Transverse colon (tissue), 4 donors: ENCODE measurements at regions not wholly inside any gene's neighbourhood (a gene's known extent, or its start where the extent isn't known, plus 50 kb on each side); places are given as distances from the start of the nearest gene placed in this dataset.
"Not testable (repeated sequence)": the region's sequence is repeated elsewhere in the genome, so short reads cannot be mapped to it uniquely, and the experiment has no call there.

ENCODE experiments used
- DNase-seq: peaks from one replicate; pipeline ENCODE4 v3.0.0-alpha.2; 2019
- H3K27ac ChIP-seq, 4 donors: fragments of 200-600 bp; sonication (generic); 2 replicates each; pipeline ENCODE4 v1.5.1; 2016 to 2018; ENCODE audit warnings: inconsistent platforms in 4 of 4
- H3K27me3 ChIP-seq: fragments of 200-600 bp; sonication (generic); 2 replicates; pipeline ENCODE4 v1.5.1; 2017; ENCODE audit warnings: inconsistent platforms
- H3K36me3 ChIP-seq, 4 donors: fragments of 200-600 bp; sonication (generic); 2 replicates each; pipeline ENCODE4 v1.5.1; 2017 to 2019; ENCODE audit warnings: inconsistent platforms in 4 of 4
- H3K4me1 ChIP-seq, 4 donors: fragments of 200-600 bp; sonication (generic); 2 replicates each; pipeline ENCODE4 v1.5.1; 2017 to 2020; ENCODE audit warnings: inconsistent platforms in 4 of 4
- H3K4me3 ChIP-seq, 4 donors: fragments of 200-600 bp; sonication (generic); 1 replicate in 1 of 4; 2 replicates in 3 of 4; pipeline versions ENCODE4 v1.5.1 to v1.6.1; 2017 to 2019; ENCODE audit warnings: inconsistent platforms in 4 of 4
- H3K9me3 ChIP-seq, 2 donors: fragments of 200-600 bp; sonication (generic); 2 replicates each; pipeline ENCODE4 v1.5.1; 2017 to 2019; ENCODE audit warnings: inconsistent platforms in 2 of 2
- CTCF ChIP-seq, 5 experiments: fragments of 200-600 bp in 3 of 5; fragments of 450-650 bp in 2 of 5; sonication (generic) in 3 of 5; IDR thresholded peaks; 1 replicate in 2 of 5; 2 replicates in 3 of 5; pipeline ENCODE4 v1.5.1; 2016 to 2017; ENCODE audit warnings: antibody characterized with exemption in 5 of 5, inconsistent platforms in 3 of 5, mild to moderate bottlenecking in 2 of 5, moderate library complexity in 1 of 5
- EP300 ChIP-seq: sonication (generic); formaldehyde crosslinking; IDR thresholded peaks from one replicate; pipeline ENCODE4 v1.6.1; 2017; ENCODE audit warnings: antibody characterized with exemption, low read depth
- POLR2A ChIP-seq: fragments of 450-650 bp; IDR thresholded peaks from one replicate; pipeline ENCODE4 v1.6.1; 2016; ENCODE audit warnings: antibody characterized with exemption, mild to moderate bottlenecking, moderate library complexity
- POLR2AphosphoS5 ChIP-seq, 3 donors: sonication (generic); formaldehyde crosslinking; IDR thresholded peaks; one replicate each; pipeline ENCODE4 v1.6.1; 2016; ENCODE audit warnings: antibody characterized with exemption in 3 of 3
- WGBS, 2 donors: methylation state at CpG; one replicate each; pipeline ENCODE4 v1.1.5; 2018; ENCODE audit warnings: low coverage in 1 of 2; 5-methylcytosine and 5-hydroxymethylcytosine counted together
- in situ Hi-C, 4 donors: fragments of 200-750 bp; cut with MboI; loops; one replicate each; pipeline versions ENCODE4 v1.15.0 to v1.15.1; 2017; ENCODE audit warnings: low sequenced_read_pairs in 3 of 4, low pct_ligation_motif_present in 1 of 4, low pct_unique_long_range_greater_than_20kb in 1 of 4
- intact Hi-C: fragments of 100-400 bp; cut with DNase I; formaldehyde crosslinking; loops from one replicate; pipeline ENCODE4 v1.15.1; 2023; ENCODE audit warnings: low total_unique reads

- Histone ChIP-seq H3K36me3 (no peaks in the 10 kb centered on the region), H3K27me3 (no peaks in the 10 kb centered on the region), H3K27ac (no peak overlapping the region), H3K4me1 (peaks cover 0 to 11% (median 4%) of the 10 kb centered on the region in 4 donors), H3K4me3 (no peak overlapping the region), H3K9me3 (no peaks in the 10 kb centered on the region)
- TF ChIP-seq CTCF (IDR thresholded peaks at IDR 0.05) = no peak
- TF ChIP-seq POLR2AphosphoS5 (IDR thresholded peaks at IDR 0.05) = no peak
- TF ChIP-seq POLR2A = no peak
- no peak for TF ChIP-seq EP300
- 52 to 60% methylated on average over 8 of the region's 8 CpGs for WGBS, 2 donors
- in situ Hi-C loops (no loop called here), intact Hi-C loops (no loop called here)
- no peak for DNase-seq
Measured at GRCh38 chr4:13700021-13700857, 72.7 kb upstream of the BOD1L1 start.

GRCh38 chr4:13700858-13701140, 73.3 kb upstream of the BOD1L1 start:
- H3K4me1 ChIP-seq = peaks cover 0 to 17% (median 4%) of the 10 kb centered on the region in 4 donors
- 80 to 82% methylated on average over 1 of the region's 1 CpG for WGBS, 2 donors
- in situ Hi-C loops, intact Hi-C loops, H3K36me3 ChIP-seq, H3K4me3 ChIP-seq, DNase-seq, H3K27me3 ChIP-seq, H3K27ac ChIP-seq, H3K9me3 ChIP-seq: not testable (repeated sequence)

- Histone ChIP-seq H3K4me3 (no peak overlapping the region), H3K36me3 (no peaks in the 10 kb centered on the region), H3K27ac (no peak overlapping the region), H3K4me1 (peaks cover 0 to 22% (median 4%) of the 10 kb centered on the region in 4 donors), H3K9me3 (no peaks in the 10 kb centered on the region), H3K27me3 (no peaks in the 10 kb centered on the region)
- WGBS, 2 donors = 83 to 85% methylated on average over 2 of the region's 2 CpGs
- DNase-seq = no peak
- in situ Hi-C loops (no loop called here), intact Hi-C loops (no loop called here)
- TF ChIP-seq CTCF (IDR thresholded peaks at IDR 0.05) (no peak), POLR2AphosphoS5 (IDR thresholded peaks at IDR 0.05) (no peak), POLR2A (no peak), EP300 (no peak)
Measured at GRCh38 chr4:13701937-13702446, 74.5 kb upstream of the BOD1L1 start.

GRCh38 chr4:13703096-13703495, 75.6 kb upstream of the BOD1L1 start:
- H3K4me1 ChIP-seq = peaks cover 0 to 22% (median 4%) of the 10 kb centered on the region in 4 donors
- no peak overlapping the region for H3K4me3 ChIP-seq
- 69 to 78% methylated on average over 5 to 10 of the region's 10 CpGs for WGBS, 2 donors
- H3K27me3 ChIP-seq = no peaks in the 10 kb centered on the region
- H3K9me3 ChIP-seq = no peaks in the 10 kb centered on the region
- H3K27ac ChIP-seq = no peak overlapping the region
- intact Hi-C loops (no loop called here), in situ Hi-C loops (no loop called here)
- H3K36me3 ChIP-seq = no peaks in the 10 kb centered on the region
- no peak for TF ChIP-seq POLR2A
- TF ChIP-seq CTCF (IDR thresholded peaks at IDR 0.05) = no peak
- TF ChIP-seq EP300 = no peak
- no peak for TF ChIP-seq POLR2AphosphoS5 (IDR thresholded peaks at IDR 0.05)
- DNase-seq = no peak
